DOHH2 (cell line): ENCODE measurements at regions not wholly inside any gene's neighbourhood (a gene's known extent, or its start where the extent isn't known, plus 50 kb on each side); places are given as distances from the start of the nearest gene placed in this dataset.

Source experiments
- H3F3A ChIP-seq: fragments of 200-600 bp; sonication (generic), shearing (Covaris generic); 2 replicates; pipeline ENCODE4 v1.6.0; 2016; ENCODE audit warnings: antibody characterized with exemption, mild to moderate bottlenecking; ENCODE audit not compliant: control insufficient read depth, insufficient read depth
- H3K27ac ChIP-seq: fragments of 200-600 bp; sonication (generic); 2 replicates; pipeline ENCODE4 v1.5.1; 2014; ENCODE audit warnings: low read depth, mild to moderate bottlenecking, low read length, moderate library complexity
- H3K27me3 ChIP-seq: fragments of 200-600 bp; sonication (generic); 2 replicates; pipeline ENCODE4 v1.6.1; 2014; ENCODE audit warnings: mild to moderate bottlenecking, low read length, mixed read lengths; ENCODE audit not compliant: control insufficient read depth
- H3K36me3 ChIP-seq: fragments of 200-600 bp; sonication (generic); 2 replicates; pipeline ENCODE4 v1.6.1; 2014; ENCODE audit warnings: mild to moderate bottlenecking, low read length, moderate library complexity, mixed read lengths; ENCODE audit not compliant: control insufficient read depth
- H3K4me1 ChIP-seq: fragments of 200-600 bp; sonication (generic); 2 replicates; pipeline ENCODE4 v1.6.1; 2014; ENCODE audit warnings: mild to moderate bottlenecking, low read length, mixed read lengths; ENCODE audit not compliant: control insufficient read depth
- H3K4me2 ChIP-seq: fragments of 200-600 bp; sonication (generic); 2 replicates; pipeline ENCODE4 v1.6.0; 2014; ENCODE audit warnings: mild to moderate bottlenecking, low read length, moderate library complexity
- H3K4me3 ChIP-seq: fragments of 200-600 bp; sonication (generic); 2 replicates; pipeline ENCODE4 v1.5.1; 2014; ENCODE audit warnings: mild to moderate bottlenecking, low read length, mixed read lengths
- H3K79me2 ChIP-seq: fragments of 200-600 bp; sonication (generic); 2 replicates; pipeline ENCODE4 v1.6.1; 2014; ENCODE audit warnings: mild to moderate bottlenecking, low read length, mixed read lengths; ENCODE audit not compliant: control insufficient read depth
- H3K9me2 ChIP-seq: fragments of 200-600 bp; sonication (generic); replicated peaks from 2 replicates; pipeline ENCODE4 v1.6.1; 2014; ENCODE audit warnings: mild to moderate bottlenecking, low read length, mixed read lengths; ENCODE audit not compliant: control insufficient read depth
- H3K9me3 ChIP-seq: fragments of 200-600 bp; sonication (generic); 2 replicates; pipeline ENCODE4 v1.6.1; 2014; ENCODE audit warnings: antibody characterized with exemption, low read length, mixed read lengths; ENCODE audit not compliant: control insufficient read depth, insufficient read depth
- H4K20me1 ChIP-seq: fragments of 200-600 bp; sonication (generic); 2 replicates; pipeline ENCODE4 v1.6.0; 2014; ENCODE audit warnings: low read depth, mild to moderate bottlenecking, antibody characterized with exemption, low read length, moderate library complexity; ENCODE audit not compliant: control insufficient read depth, insufficient read depth
- CTCF ChIP-seq: fragments of 200-600 bp; sonication (generic); IDR thresholded peaks from one replicate; pipeline ENCODE4 v1.5.1; 2014; ENCODE audit warnings: antibody characterized with exemption, mild to moderate bottlenecking, low read depth, low read length; ENCODE audit not compliant: poor library complexity, severe bottlenecking
- EZH2phosphoT487 ChIP-seq: fragments of 200-600 bp; sonication (generic); IDR thresholded peaks from 2 replicates; pipeline ENCODE4 v1.6.1; 2017; ENCODE audit warnings: borderline replicate concordance, mild to moderate bottlenecking, antibody characterized with exemption, low read length, moderate library complexity, mixed read lengths

DNA sequence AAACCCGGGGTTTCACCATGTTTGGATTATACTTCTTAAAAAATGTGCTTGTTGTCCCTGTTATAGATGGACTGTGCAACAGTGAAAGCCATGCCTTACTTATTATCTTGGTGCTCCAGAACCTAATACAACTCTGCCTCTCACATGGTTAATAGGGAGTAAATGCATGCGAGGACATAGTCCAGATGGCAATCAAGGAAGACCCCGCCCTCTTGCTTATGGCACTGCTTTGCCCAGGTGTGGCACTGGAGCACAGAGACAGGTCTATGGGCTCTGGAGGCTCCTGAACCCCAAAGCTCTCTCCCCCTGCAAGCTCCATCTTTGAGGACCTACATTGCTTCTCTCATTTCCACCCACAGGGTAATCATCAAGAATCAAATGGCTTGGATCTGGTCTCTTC lies 162.1 kb upstream of the NTF3 start:
- Histone ChIP-seq H3K4me2 (no peak overlapping the region), H3K4me1 (no peaks in the 10 kb centered on the region), H3K79me2 (no peaks in the 10 kb centered on the region), H3K27me3 (no peaks in the 10 kb centered on the region), H3K9me2 (no peaks in the 10 kb centered on the region), H3K9me3 (no peaks in the 10 kb centered on the region), H3F3A (no peaks in the 10 kb centered on the region), H3K27ac (no peak overlapping the region), H3K4me3 (no peak overlapping the region), H3K36me3 (no peaks in the 10 kb centered on the region), H4K20me1 (no peaks in the 10 kb centered on the region)
- TF ChIP-seq EZH2phosphoT487, result no peak
- TF ChIP-seq CTCF, result no peak

- Histone ChIP-seq H3K4me2 (no peak overlapping the region), H3K4me1 (no peaks in the 10 kb centered on the region), H3K36me3 (no peaks in the 10 kb centered on the region), H3F3A (no peaks in the 10 kb centered on the region), H3K27ac (no peak overlapping the region), H4K20me1 (no peaks in the 10 kb centered on the region), H3K4me3 (no peak overlapping the region), H3K79me2 (no peaks in the 10 kb centered on the region), H3K27me3 (no peaks in the 10 kb centered on the region), H3K9me3 (no peaks in the 10 kb centered on the region), H3K9me2 (no peaks in the 10 kb centered on the region)
- TF ChIP-seq EZH2phosphoT487 (no peak), CTCF (no peak)
Observed at GRCh38 chr12:5272018-5272785, 159.7 kb upstream of the NTF3 start.

DNA sequence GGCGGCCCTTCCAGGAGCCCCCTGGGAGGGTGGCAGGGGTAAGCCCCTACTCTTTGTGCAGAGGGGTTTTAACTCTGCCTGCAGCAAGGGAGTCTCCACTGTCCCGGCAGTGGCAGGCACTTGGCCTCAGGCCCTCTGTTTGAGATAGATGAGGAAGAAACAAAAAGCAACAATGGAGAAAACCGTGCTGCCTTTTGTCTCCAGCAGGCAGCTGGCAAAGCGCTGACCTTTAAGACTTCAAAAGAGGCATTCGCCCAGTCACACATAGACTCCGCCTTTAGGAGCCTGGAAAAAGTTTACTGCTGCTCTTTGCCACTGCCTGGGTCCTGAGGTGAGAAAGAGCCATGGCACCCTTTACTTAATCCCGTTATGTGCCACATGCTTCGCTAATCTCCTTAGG lies 158.2 kb upstream of the NTF3 start:
- Histone ChIP-seq H3K9me3 (no peaks in the 10 kb centered on the region), H3F3A (no peaks in the 10 kb centered on the region), H3K9me2 (no peaks in the 10 kb centered on the region), H3K27ac (no peak overlapping the region), H3K36me3 (no peaks in the 10 kb centered on the region), H3K4me3 (no peak overlapping the region), H3K4me2 (no peak overlapping the region), H3K27me3 (no peaks in the 10 kb centered on the region), H4K20me1 (no peaks in the 10 kb centered on the region), H3K4me1 (no peaks in the 10 kb centered on the region), H3K79me2 (no peaks in the 10 kb centered on the region)
- TF ChIP-seq EZH2phosphoT487, result no peak
- no peak for TF ChIP-seq CTCF
